ENCODE measurements at regions not wholly inside any gene's neighbourhood (a gene's known extent, or its start where the extent isn't known, plus 50 kb on each side); places are given as distances from the start of the nearest gene placed in this dataset.
"Not testable (repeated sequence)": the region's sequence is repeated elsewhere in the genome, so short reads cannot be mapped to it uniquely, and the experiment has no call there.

DNA sequence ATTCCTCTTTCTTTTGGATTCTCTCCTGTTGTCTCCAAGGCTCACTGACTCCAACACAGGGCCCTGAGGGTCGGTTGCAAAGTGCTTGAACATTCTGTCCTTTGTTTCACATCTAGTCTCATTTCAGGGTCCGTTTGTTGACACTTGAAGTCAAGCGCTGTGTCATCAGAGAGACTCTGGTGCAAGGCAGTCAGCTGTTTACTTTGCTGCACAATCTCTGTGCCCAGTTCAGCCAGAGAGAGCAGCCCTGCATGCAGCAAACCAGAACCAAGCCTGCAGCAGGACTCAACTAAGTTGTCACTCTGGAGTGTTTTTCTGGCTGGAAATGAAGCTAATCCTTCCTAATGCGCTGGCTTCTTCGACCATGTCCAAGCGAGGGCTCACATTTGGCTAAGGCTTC, 77.6 kb upstream of the DPP6 start:
- H3K36me3 ChIP-seq; H3K4me1 ChIP-seq (replicated peaks); H3K27me3 ChIP-seq (replicated peaks; ENCODE audit: insufficient read depth); intact Hi-C loops (cut with DNase I); DNase-seq (ENCODE audit: low spot score); H3K9me3 ChIP-seq; H3K27ac ChIP-seq; H3K4me3 ChIP-seq: not testable (repeated sequence)
- WGBS: 45% methylated on average over 6 of the region's 6 CpGs

DNA sequence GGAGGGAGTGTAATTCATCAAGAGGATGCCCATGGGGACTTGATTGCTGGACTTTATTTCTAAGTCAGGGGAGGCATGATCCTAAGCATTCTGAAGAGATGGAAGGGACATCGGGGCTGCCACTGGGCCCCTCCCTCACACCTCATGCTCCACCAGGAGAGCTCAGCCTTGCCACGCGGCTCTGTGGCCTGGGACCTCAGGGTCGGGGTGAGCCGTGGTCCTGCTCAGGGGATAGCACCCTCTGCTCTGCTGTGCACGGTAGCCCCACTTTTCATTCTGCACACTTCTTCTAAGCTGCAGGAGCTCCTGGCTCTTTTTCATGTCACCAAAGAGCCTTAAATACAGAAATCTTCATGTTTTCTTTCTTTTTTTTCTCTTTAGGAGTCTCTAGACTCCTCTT, 75.5 kb upstream of the DPP6 start:
- DNase-seq (ENCODE audit: low spot score); H3K4me1 ChIP-seq (replicated peaks); H3K4me3 ChIP-seq; H3K36me3 ChIP-seq; H3K27me3 ChIP-seq (replicated peaks; ENCODE audit: insufficient read depth); H3K9me3 ChIP-seq; H3K27ac ChIP-seq; intact Hi-C loops (cut with DNase I): not testable (repeated sequence)
- WGBS: 86% methylated on average over 6 of the region's 6 CpGs

DNA sequence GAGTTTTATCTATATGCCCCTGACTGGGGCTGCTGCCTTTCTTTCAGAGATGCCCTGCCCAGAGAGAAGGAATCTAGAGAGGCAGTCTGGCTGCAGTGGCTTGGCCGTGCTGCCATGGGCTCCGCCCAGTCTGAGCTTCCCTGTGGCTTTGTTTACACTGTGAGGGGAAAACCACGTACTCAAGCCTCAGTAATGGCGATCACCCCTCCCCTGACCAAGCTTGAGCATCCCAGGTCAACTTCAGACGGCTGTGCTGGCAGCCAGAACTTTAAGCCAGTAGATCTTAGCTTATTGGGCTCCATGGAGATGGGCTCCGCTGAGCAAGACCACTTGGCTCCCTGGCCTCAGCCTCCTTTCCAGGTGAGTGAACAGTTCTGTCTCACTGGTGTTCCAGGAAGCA, 69.0 kb upstream of the DPP6 start:
- H3K27me3 ChIP-seq (replicated peaks; ENCODE audit: insufficient read depth); H3K9me3 ChIP-seq; H3K4me3 ChIP-seq; intact Hi-C loops (cut with DNase I); H3K4me1 ChIP-seq (replicated peaks); H3K27ac ChIP-seq; H3K36me3 ChIP-seq; DNase-seq (ENCODE audit: low spot score): not testable (repeated sequence)
- 60% methylated on average over 2 of the region's 6 CpGs for WGBS

GRCh38 chr7:153989066-153989627, 63.1 kb upstream of the DPP6 start:
- 84% methylated on average over 12 of the region's 23 CpGs for WGBS
- H3K4me1 ChIP-seq (replicated peaks); H3K4me3 ChIP-seq; H3K36me3 ChIP-seq; H3K27me3 ChIP-seq (replicated peaks; ENCODE audit: insufficient read depth); intact Hi-C loops (cut with DNase I); H3K27ac ChIP-seq; DNase-seq (ENCODE audit: low spot score); H3K9me3 ChIP-seq: not testable (repeated sequence)

GRCh38 chr7:153989742-153990425, 62.3 kb upstream of the DPP6 start:
- H3K36me3 ChIP-seq; H3K27me3 ChIP-seq (replicated peaks; ENCODE audit: insufficient read depth); H3K4me1 ChIP-seq (replicated peaks); DNase-seq (ENCODE audit: low spot score); H3K4me3 ChIP-seq; intact Hi-C loops (cut with DNase I); H3K9me3 ChIP-seq; H3K27ac ChIP-seq: not testable (repeated sequence)
- WGBS: 78% methylated on average over 4 of the region's 11 CpGs

- H3K4me3 ChIP-seq; H3K9me3 ChIP-seq; H3K4me1 ChIP-seq (replicated peaks); H3K27ac ChIP-seq; DNase-seq (ENCODE audit: low spot score); intact Hi-C loops (cut with DNase I); H3K27me3 ChIP-seq (replicated peaks; ENCODE audit: insufficient read depth); H3K36me3 ChIP-seq: not testable (repeated sequence)
- 74% methylated on average over 3 of the region's 3 CpGs for WGBS
Observed at GRCh38 chr7:153991471-153991870, 60.7 kb upstream of the DPP6 start.

- H3K4me3 ChIP-seq; intact Hi-C loops (cut with DNase I): not testable (repeated sequence)
Observed at GRCh38 chr7:153993402-153993801, 58.8 kb upstream of the DPP6 start.

GRCh38 chr7:153998896-153999295, 53.3 kb upstream of the DPP6 start:
- H3K9me3 ChIP-seq; H3K4me1 ChIP-seq (replicated peaks); H3K4me3 ChIP-seq; intact Hi-C loops (cut with DNase I); H3K27me3 ChIP-seq (replicated peaks; ENCODE audit: insufficient read depth); H3K27ac ChIP-seq; DNase-seq (ENCODE audit: low spot score); H3K36me3 ChIP-seq: not testable (repeated sequence)
- 53% methylated on average over 4 of the region's 4 CpGs for WGBS

More at GRCh38 chr7:153993402-153993801, 58.8 kb upstream of the DPP6 start:
- DNase-seq (ENCODE audit: low spot score); H3K4me1 ChIP-seq (replicated peaks); H3K36me3 ChIP-seq; H3K9me3 ChIP-seq; H3K27ac ChIP-seq; H3K27me3 ChIP-seq (replicated peaks; ENCODE audit: insufficient read depth): not testable (repeated sequence)
- 79% methylated on average over 2 of the region's 2 CpGs for WGBS

Small RNAs in the stretch of these regions (small RNA-seq; reads per million reads assigned to genes)
- 0 reads per million in 2 donors for gene AC005588.1
- 0 reads per million in 2 donors for gene AC079809.1

Measured in prostate gland (tissue), 2 donors.